ENCODE measurements at regions not wholly inside any gene's neighbourhood (a gene's known extent, or its start where the extent isn't known, plus 50 kb on each side); places are given as distances from the start of the nearest gene placed in this dataset.

DNA sequence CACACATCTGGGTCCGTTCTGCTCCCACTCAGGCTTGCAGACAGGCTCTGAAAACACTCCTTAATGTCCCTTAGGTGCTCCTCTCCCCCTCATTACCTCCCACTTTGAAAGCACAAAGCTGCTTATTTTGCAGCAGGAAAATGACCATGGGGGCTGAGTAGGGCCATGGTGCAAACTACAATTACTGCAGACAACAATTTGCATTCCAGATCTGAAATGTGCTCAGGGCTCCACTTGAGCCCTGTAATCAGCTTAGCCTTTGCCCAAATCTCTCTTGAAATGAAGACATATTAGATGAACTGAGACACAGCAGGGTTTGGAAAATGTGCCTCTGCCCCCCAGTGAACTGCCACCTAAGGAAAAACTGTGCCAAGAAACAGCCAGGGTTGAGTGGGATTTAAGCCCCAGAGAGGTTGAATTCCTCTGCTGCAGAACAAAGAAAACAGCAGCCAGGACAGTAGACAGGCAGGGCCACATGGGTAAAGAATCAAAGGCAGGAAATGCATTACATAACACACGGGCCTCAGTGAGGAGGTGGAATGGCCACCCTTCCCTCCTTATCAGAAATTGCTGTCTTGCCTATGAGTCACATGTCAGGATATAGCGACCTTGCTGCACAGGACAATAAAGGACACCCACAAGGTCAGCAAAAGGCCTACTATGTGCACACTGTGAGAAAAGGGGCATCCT lies 126.8 kb upstream of the ARHGEF3 start:
- Histone ChIP-seq H3K4me3 (replicated peaks; ENCODE audit: insufficient read depth, low read length) (no peak overlapping the region), H3K27ac (replicated peaks) (no peak overlapping the region), H3K27me3 (ENCODE audit: insufficient read depth, poor library complexity, severe bottlenecking) (no peaks in the 10 kb centered on the region)
- TF ChIP-seq POLR2AphosphoS5 (IDR thresholded peaks at IDR 0.05; ENCODE audit: low read depth), result no peak
- no peak for TF ChIP-seq GABPA (IDR thresholded peaks at IDR 0.05; ENCODE audit: low read depth)
- TF ChIP-seq, protein P1, sequence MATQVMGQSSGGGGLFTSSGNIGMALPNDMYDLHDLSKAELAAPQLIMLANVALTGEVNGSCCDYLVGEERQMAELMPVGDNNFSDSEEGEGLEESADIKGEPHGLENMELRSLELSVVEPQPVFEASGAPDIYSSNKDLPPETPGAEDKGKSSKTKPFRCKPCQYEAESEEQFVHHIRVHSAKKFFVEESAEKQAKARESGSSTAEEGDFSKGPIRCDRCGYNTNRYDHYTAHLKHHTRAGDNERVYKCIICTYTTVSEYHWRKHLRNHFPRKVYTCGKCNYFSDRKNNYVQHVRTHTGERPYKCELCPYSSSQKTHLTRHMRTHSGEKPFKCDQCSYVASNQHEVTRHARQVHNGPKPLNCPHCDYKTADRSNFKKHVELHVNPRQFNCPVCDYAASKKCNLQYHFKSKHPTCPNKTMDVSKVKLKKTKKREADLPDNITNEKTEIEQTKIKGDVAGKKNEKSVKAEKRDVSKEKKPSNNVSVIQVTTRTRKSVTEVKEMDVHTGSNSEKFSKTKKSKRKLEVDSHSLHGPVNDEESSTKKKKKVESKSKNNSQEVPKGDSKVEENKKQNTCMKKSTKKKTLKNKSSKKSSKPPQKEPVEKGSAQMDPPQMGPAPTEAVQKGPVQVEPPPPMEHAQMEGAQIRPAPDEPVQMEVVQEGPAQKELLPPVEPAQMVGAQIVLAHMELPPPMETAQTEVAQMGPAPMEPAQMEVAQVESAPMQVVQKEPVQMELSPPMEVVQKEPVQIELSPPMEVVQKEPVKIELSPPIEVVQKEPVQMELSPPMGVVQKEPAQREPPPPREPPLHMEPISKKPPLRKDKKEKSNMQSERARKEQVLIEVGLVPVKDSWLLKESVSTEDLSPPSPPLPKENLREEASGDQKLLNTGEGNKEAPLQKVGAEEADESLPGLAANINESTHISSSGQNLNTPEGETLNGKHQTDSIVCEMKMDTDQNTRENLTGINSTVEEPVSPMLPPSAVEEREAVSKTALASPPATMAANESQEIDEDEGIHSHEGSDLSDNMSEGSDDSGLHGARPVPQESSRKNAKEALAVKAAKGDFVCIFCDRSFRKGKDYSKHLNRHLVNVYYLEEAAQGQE (IDR thresholded peaks at IDR 0.05; ENCODE audit: insufficient replicate concordance, low read depth), result no peak
- TF ChIP-seq, protein P2, sequence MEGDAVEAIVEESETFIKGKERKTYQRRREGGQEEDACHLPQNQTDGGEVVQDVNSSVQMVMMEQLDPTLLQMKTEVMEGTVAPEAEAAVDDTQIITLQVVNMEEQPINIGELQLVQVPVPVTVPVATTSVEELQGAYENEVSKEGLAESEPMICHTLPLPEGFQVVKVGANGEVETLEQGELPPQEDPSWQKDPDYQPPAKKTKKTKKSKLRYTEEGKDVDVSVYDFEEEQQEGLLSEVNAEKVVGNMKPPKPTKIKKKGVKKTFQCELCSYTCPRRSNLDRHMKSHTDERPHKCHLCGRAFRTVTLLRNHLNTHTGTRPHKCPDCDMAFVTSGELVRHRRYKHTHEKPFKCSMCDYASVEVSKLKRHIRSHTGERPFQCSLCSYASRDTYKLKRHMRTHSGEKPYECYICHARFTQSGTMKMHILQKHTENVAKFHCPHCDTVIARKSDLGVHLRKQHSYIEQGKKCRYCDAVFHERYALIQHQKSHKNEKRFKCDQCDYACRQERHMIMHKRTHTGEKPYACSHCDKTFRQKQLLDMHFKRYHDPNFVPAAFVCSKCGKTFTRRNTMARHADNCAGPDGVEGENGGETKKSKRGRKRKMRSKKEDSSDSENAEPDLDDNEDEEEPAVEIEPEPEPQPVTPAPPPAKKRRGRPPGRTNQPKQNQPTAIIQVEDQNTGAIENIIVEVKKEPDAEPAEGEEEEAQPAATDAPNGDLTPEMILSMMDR (IDR thresholded peaks at IDR 0.05; ENCODE audit: insufficient read depth, low read length), result no peak
- peak in 1 of 2 experiments; percentile 36 for DNase-seq (ENCODE audit: low read depth in 1 of 2, low spot score in 1 of 2)

DNA sequence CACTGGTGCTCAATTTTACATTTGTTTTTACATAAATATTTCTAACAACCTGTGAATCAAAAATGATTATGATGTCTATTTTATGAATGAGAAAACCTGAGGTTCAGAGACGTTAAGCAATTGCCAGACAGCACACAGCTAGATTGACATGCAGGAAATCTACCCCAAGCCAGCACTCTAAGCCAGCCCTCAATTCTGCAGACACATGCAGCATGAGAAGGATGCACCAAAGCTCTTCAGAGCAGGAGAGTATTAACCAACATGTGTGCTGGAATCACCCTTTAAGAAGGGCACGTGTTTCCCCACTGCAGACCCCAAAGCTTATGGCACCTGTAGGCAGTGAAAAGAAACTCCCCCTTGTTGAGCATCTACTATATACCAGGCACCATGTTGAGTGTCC lies 126.1 kb upstream of the ARHGEF3 start:
- Histone ChIP-seq H3K27ac (replicated peaks) (no peak overlapping the region), H3K27me3 (ENCODE audit: insufficient read depth, poor library complexity, severe bottlenecking) (no peaks in the 10 kb centered on the region), H3K4me3 (replicated peaks; ENCODE audit: insufficient read depth, low read length) (no peak overlapping the region)
- DNase-seq (ENCODE audit: low read depth in 1 of 2, low spot score in 1 of 2), result no peak
- TF ChIP-seq, protein P1 (IDR thresholded peaks at IDR 0.05; ENCODE audit: insufficient replicate concordance, low read depth), result no peak
- TF ChIP-seq, protein P2 (IDR thresholded peaks at IDR 0.05; ENCODE audit: insufficient read depth, low read length), result no peak
- TF ChIP-seq POLR2AphosphoS5 (IDR thresholded peaks at IDR 0.05; ENCODE audit: low read depth) (no peak), GABPA (IDR thresholded peaks at IDR 0.05; ENCODE audit: low read depth) (no peak), SPI1 (IDR thresholded peaks at IDR 0.05; ENCODE audit: borderline replicate concordance, low read depth) (no peak)

DNA sequence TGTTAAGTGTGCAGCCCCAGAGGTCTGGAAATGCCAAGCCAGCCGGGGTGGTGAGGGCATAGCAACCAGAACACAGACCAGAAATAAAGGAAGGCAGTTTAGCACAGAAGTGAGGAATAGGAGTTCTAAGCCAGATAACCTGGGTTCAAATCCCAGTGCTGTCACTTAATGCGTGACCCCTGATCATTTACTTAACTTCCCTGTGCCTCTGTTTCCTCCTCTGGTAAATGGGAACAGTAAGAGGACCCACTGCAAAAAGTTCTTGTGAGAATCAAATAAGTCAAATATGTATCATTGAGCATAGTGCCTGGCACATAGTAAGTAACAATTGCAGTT lies 125.2 kb upstream of the ARHGEF3 start:
- Histone ChIP-seq H3K27ac (replicated peaks) (no peak overlapping the region), H3K27me3 (ENCODE audit: insufficient read depth, poor library complexity, severe bottlenecking) (no peaks in the 10 kb centered on the region), H3K4me3 (replicated peaks; ENCODE audit: insufficient read depth, low read length) (no peak overlapping the region)
- TF ChIP-seq, protein P2 (IDR thresholded peaks at IDR 0.05; ENCODE audit: insufficient read depth, low read length), result no peak
- no peak for TF ChIP-seq SPI1 (IDR thresholded peaks at IDR 0.05; ENCODE audit: borderline replicate concordance, low read depth)
- TF ChIP-seq POLR2AphosphoS5 (IDR thresholded peaks at IDR 0.05; ENCODE audit: low read depth), result no peak
- no peak for TF ChIP-seq GABPA (IDR thresholded peaks at IDR 0.05; ENCODE audit: low read depth)
- TF ChIP-seq, protein P1 (IDR thresholded peaks at IDR 0.05; ENCODE audit: insufficient replicate concordance, low read depth), result no peak
- no peak for DNase-seq (ENCODE audit: low read depth in 1 of 2, low spot score in 1 of 2)

Measured in HL-60 (cell line).